Endothelial cell of umbilical vein (primary cell): ENCODE measurements at regions not wholly inside any gene's neighbourhood (a gene's known extent, or its start where the extent isn't known, plus 50 kb on each side); places are given as distances from the start of the nearest gene placed in this dataset.

Experiments
- BruUV-seq: library from RNA; stranded (reverse); fragments of 400-500 nt; replicated peaks from 2 replicates; lab custom pipeline; 2021; lab: Mats Ljungman, UMichigan
- CTCF ChIA-PET: fragments of 300-600, 350-600 bp; sonication (Branson Sonifier 250); formaldehyde crosslinking; loops from one replicate; lab custom pipeline; 2021; ENCODE audit warnings: antibody characterized with exemption, inconsistent platforms; lab: Charles Lee
- POLR2A ChIA-PET: fragments of 300-600, 350-600 bp; sonication (Branson Sonifier 250); formaldehyde crosslinking; loops from one replicate; lab custom pipeline; 2021; ENCODE audit warnings: antibody characterized with exemption, inconsistent platforms; lab: Charles Lee
- DNase-seq: peaks from one replicate; pipeline ENCODE4 v3.0.0-alpha.2; 2011; ENCODE audit warnings: low read depth, low spot score
- FAIRE-seq: peaks from 2 replicates; lab custom pipeline; 2011; peaks lifted over from hg19 to GRCh38; lab: Jason Lieb, UNC
- H2AFZ ChIP-seq: 2 replicates; pipeline ENCODE4 v1.6.0; 2012; ENCODE audit warnings: low read depth, low read length, control low read depth, inconsistent platforms
- H3K27ac ChIP-seq: 2 replicates; pipeline ENCODE4 v1.5.1; 2011; ENCODE audit warnings: low read depth, mild to moderate bottlenecking, control low read depth, low read length, moderate library complexity; ENCODE audit not compliant: insufficient read depth
- H3K27me3 ChIP-seq, 2 experiments: 2 replicates each; pipeline versions ENCODE4 v1.6.0 to v1.6.1; 2011; ENCODE audit warnings: low read length in 2 of 2, mixed read lengths in 1 of 2; ENCODE audit not compliant: control insufficient read depth in 2 of 2, insufficient read depth in 2 of 2
- H3K36me3 ChIP-seq, 2 experiments: 2 replicates in 1 of 2; 3 replicates in 1 of 2; pipeline ENCODE4 v1.5.1; 2011; ENCODE audit warnings: low read length in 2 of 2, mild to moderate bottlenecking in 1 of 2, moderate library complexity in 1 of 2; ENCODE audit not compliant: control insufficient read depth in 2 of 2, insufficient read depth in 2 of 2; ENCODE audit errors: extremely low read depth in 1 of 2
- H3K4me1 ChIP-seq: 3 replicates; pipeline ENCODE4 v1.5.1; 2011; ENCODE audit warnings: mild to moderate bottlenecking, low read length; ENCODE audit not compliant: control insufficient read depth, insufficient read depth; ENCODE audit errors: extremely low read depth
- H3K4me2 ChIP-seq: 2 replicates; pipeline ENCODE4 v1.6.1; 2011; ENCODE audit warnings: low read length, control low read depth, mixed read lengths; ENCODE audit not compliant: insufficient read depth
- H3K4me3 ChIP-seq, 3 experiments: fragments of 200-600 bp in 1 of 3; sonication (generic), shearing (Covaris generic) in 1 of 3; replicated peaks in 1 of 3; 2 replicates each; pipeline ENCODE4 v1.5.1; 2011 to 2016; ENCODE audit warnings: control low read depth in 3 of 3, low read length in 3 of 3, mild to moderate bottlenecking in 2 of 3, inconsistent platforms in 1 of 3, low read depth in 1 of 3, moderate library complexity in 1 of 3; ENCODE audit not compliant: insufficient read depth in 1 of 3
- H3K79me2 ChIP-seq: 2 replicates; pipeline ENCODE4 v1.6.0; 2012; ENCODE audit warnings: low read length, inconsistent platforms; ENCODE audit not compliant: control insufficient read depth, insufficient read depth
- H3K9ac ChIP-seq: replicated peaks from 2 replicates; pipeline ENCODE3; 2011; ENCODE audit warnings: low read length, control low read depth; ENCODE audit not compliant: insufficient read depth; ENCODE audit errors: extremely low read depth
- H3K9me1 ChIP-seq: replicated peaks from 3 replicates; pipeline ENCODE4 v1.6.0; 2011; ENCODE audit warnings: mild to moderate bottlenecking, low read length; ENCODE audit not compliant: control insufficient read depth, insufficient read depth; ENCODE audit errors: extremely low read depth
- H3K9me3 ChIP-seq: replicated peaks from 2 replicates; pipeline ENCODE4 v1.5.1; 2012; ENCODE audit warnings: low read length, inconsistent platforms; ENCODE audit not compliant: control insufficient read depth, insufficient read depth
- H4K20me1 ChIP-seq: replicated peaks from 2 replicates; pipeline ENCODE3; 2011; ENCODE audit warnings: mild to moderate bottlenecking, low read length; ENCODE audit not compliant: control insufficient read depth, insufficient read depth; ENCODE audit errors: extremely low read depth
- FOS ChIP-seq: IDR thresholded peaks from 2 replicates; pipeline ENCODE4 v1.6.1; 2011; ENCODE audit warnings: mild to moderate bottlenecking, low read length, moderate library complexity, borderline replicate concordance; ENCODE audit not compliant: insufficient read depth
- GATA2 ChIP-seq: IDR thresholded peaks from 2 replicates; pipeline ENCODE4 v1.7.0; 2011; ENCODE audit warnings: low read depth, mild to moderate bottlenecking, moderate library complexity, mixed read lengths, low read length; ENCODE audit not compliant: insufficient read length, insufficient read depth
- POLR2A ChIP-seq: IDR thresholded peaks from 2 replicates; pipeline ENCODE4 v1.6.1; 2012; ENCODE audit warnings: low read depth, mild to moderate bottlenecking, control low read depth, low read length
- dilution Hi-C: fragments of 300-500 bp; cut with MboI; formaldehyde crosslinking; loops from one replicate; pipeline ENCODE4 v1.15.0; 2019; ENCODE audit warnings: low sequenced_read_pairs; ENCODE audit not compliant: extremely low pct_ligation_motif_present
- intact Hi-C: fragments of 100-400 bp; cut with micrococcal nuclease; formaldehyde crosslinking; loops from one replicate; pipeline ENCODE4 v1.10.0; 2022
- TF ChIP-seq, protein P1 (sequence below): IDR thresholded peaks from 2 replicates; pipeline ENCODE4 v1.6.1; 2011; ENCODE audit not compliant: insufficient read depth, insufficient read length
- TF ChIP-seq, protein P2 (sequence below), 2 donors: IDR thresholded peaks; 1 replicate in 1 of 2; 2 replicates in 1 of 2; pipeline ENCODE4 v1.5.1; 2011; ENCODE audit warnings: low read length in 2 of 2, mild to moderate bottlenecking in 2 of 2, moderate library complexity in 2 of 2, control low read depth in 1 of 2, inconsistent platforms in 1 of 2, low read depth in 1 of 2; ENCODE audit not compliant: insufficient read depth in 1 of 2; ENCODE audit errors: extremely low read depth in 1 of 2

DNA sequence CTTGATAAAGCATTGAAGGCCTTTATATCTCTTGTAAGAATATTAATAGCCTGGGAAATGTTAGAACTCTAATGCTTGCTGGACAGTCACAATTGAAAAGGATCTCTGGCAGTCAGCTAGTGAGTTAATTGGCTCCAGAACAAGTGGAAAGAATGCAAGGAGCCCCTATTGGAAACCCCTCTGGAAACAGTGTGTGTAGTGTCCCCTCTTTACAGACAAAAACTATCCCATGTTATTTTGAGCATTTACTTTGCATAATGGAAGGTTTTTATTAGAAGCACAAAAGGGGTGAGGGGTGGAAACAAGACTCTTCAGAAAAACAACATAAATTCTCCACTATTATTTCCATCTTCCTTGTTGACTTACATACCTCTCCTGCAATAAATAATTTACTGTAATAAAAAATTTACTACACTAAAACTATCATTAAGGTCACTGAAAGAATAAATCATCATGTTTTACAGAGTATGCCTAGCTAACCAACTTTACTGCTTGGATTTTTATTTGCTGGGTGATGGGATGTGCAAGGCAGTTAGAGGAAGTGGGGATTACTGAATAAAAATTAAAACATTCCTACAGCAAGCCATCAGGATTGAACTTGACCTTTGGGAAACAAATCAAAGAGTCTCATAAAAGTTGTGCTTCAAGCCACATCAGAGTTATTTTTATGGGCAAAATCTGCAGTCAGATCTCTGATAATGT is 610.4 kb downstream of the TBC1D4 start:
- dilution Hi-C loops (no loop called here), intact Hi-C loops (loop anchor here (5.0 kb wide), 2 partner anchors 266 to 311 kb away; no protein-coding TSS in a partner anchor)
- no peaks in the 10 kb centered on the region for H3K27me3 ChIP-seq
- no TSS peak for BruUV-seq
- H3K4me1 ChIP-seq: peaks cover 32% of the 10 kb centered on the region
- TF ChIP-seq FOS (no peak), GATA2 (no peak), POLR2A (no peak)
- TF ChIP-seq, protein P1, sequence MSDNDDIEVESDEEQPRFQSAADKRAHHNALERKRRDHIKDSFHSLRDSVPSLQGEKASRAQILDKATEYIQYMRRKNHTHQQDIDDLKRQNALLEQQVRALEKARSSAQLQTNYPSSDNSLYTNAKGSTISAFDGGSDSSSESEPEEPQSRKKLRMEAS: no peak
- TF ChIP-seq, protein P2, sequence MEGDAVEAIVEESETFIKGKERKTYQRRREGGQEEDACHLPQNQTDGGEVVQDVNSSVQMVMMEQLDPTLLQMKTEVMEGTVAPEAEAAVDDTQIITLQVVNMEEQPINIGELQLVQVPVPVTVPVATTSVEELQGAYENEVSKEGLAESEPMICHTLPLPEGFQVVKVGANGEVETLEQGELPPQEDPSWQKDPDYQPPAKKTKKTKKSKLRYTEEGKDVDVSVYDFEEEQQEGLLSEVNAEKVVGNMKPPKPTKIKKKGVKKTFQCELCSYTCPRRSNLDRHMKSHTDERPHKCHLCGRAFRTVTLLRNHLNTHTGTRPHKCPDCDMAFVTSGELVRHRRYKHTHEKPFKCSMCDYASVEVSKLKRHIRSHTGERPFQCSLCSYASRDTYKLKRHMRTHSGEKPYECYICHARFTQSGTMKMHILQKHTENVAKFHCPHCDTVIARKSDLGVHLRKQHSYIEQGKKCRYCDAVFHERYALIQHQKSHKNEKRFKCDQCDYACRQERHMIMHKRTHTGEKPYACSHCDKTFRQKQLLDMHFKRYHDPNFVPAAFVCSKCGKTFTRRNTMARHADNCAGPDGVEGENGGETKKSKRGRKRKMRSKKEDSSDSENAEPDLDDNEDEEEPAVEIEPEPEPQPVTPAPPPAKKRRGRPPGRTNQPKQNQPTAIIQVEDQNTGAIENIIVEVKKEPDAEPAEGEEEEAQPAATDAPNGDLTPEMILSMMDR (IDR thresholded peaks at IDR 0.05; ENCODE audit: extremely low read depth in 1 of 2, insufficient read depth in 1 of 2, low read depth in 1 of 2, low read length in 2 of 2): no peak
- no peaks in the 10 kb centered on the region for H3K36me3 ChIP-seq
- no peak overlapping the region for H3K9ac ChIP-seq
- H3K4me3 ChIP-seq: no peak overlapping the region
- H3K79me2 ChIP-seq: no peaks in the 10 kb centered on the region
- H2AFZ ChIP-seq: peak overlapping the region; percentile 24
- H4K20me1 ChIP-seq: no peaks in the 10 kb centered on the region
- no peaks in the 10 kb centered on the region for H3K9me1 ChIP-seq
- DNase-seq (peak; percentile 54), FAIRE-seq (no peak)
- H3K4me2 ChIP-seq: peak overlapping the region; percentile 6
- peak overlapping the region; percentile 37 for H3K27ac ChIP-seq
- POLR2A ChIA-PET: no interaction called here
- H3K9me3 ChIP-seq: no peaks in the 10 kb centered on the region
- CTCF ChIA-PET: no interaction called here
